Epidermal melanocyte (primary cell): ENCODE measurements at regions not wholly inside any gene's neighbourhood (a gene's known extent, or its start where the extent isn't known, plus 50 kb on each side); places are given as distances from the start of the nearest gene placed in this dataset.

ENCODE experiments used
- DNase-seq: peaks from one replicate; pipeline ENCODE4 v3.0.0; 2011; ENCODE audit warnings: low spot score; ENCODE audit not compliant: insufficient read length

DNA sequence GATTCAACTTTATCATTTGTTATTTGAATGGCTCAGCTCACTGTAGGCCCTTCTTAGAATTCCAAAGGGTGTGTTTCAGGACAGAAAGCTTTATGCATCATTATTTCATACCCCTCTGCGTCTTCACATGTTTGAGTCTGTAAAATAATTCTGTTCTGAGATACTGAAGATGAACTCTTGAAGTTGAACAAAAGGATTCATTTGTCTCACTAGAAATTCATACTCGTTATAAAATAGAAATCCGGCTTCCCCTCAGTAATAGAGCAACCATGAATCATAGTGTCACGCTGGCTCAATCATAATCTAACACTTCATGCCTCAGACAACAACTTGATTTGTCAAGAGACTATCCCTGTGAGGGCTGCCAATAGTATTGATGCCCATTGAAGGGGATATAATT lies 1015.4 kb upstream of the SEMA6D start:
- DNase-seq: no peak

DNA sequence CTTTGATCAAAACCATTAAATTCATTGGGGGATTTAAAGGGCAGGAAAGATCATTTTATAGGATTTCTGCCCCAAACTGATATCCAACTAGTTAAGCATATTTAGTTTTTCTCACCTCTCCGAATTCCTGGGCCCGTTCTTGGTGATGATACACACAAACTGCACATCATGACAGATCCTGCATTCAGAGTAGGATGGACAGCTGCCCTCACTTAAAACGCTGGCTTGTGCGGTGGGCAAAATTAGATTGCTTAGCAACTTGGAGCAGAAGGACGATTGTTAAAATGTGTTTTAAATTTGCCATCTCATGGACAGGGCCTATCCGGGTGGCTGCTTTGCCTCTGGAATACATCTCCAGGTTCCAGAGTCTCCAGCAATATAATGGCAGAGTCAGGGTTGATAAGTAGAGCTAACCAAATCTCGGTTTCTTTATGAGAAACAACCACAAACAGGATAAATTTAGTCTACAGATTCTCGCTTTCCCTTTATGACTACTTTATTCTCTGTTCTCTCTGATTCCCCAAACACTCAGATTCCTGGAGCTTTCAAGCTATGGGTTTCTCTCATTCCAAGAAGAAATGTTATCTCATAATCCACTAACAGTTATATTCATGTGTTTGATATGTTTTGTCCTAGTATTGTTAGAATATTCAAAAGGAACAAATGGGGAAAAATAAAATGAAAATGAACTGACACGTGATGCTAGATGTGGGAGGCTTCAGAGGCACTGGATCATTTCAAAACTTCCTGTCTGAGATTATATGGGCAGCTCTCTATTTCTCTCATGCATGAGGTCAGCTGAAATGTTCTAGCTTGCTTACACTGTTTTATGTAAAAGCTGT lies 1014.1 kb upstream of the SEMA6D start:
- no peak for DNase-seq

DNA sequence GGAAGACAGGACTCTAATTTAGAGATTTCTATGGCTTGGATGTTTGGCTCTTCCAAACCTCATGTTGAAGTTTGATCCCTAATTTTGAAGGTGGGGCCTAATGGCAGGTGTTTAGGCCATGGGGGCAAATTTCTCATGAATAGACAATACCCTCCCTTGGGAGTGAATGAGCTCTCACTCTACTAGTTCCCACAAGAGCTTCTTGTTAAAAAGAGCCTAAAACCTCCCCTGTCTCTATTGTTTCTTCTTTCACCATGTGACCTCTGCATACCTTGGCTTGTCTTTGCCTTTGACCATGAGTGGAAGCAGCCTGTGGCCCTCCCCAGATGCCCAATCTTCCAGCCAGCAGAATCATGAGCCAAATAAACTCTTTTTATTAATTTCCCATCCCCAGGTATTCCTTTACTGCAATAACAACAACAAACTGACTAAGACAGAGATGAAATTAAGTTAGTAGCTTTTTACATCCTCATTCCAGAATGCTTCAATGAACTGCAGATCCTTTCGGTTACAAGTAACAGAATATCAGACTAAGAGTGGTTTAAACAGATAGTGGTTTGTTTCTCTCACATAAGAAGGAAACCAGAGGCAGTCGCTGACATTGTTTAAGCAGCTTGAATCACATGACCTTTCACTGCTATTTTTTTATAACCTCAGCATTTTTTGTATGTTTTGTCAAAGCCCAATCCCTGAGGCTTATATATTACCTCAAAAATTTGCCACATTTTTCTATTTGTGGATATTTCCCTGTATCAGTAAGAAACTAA lies 1013.3 kb upstream of the SEMA6D start:
- peak; percentile 24 for DNase-seq

DNA sequence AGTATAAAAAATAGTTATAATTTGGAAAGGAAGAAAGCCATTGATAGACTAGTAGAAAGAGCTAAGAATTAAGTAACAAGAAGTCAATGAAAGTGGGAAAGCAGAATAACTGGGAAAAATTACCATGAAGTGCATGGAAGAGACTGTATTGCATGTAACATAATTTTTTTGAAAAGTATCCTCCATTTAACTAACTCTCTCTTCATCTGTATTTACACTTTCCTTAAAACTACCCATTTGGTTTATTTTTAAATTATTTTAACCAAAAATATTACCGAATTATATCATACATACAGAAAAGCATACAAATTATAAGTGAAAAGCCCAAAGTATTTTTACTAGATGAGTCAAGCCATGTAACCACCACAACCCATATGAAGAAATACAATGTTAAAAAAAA lies 1009.9 kb upstream of the SEMA6D start:
- DNase-seq: no peak

DNA sequence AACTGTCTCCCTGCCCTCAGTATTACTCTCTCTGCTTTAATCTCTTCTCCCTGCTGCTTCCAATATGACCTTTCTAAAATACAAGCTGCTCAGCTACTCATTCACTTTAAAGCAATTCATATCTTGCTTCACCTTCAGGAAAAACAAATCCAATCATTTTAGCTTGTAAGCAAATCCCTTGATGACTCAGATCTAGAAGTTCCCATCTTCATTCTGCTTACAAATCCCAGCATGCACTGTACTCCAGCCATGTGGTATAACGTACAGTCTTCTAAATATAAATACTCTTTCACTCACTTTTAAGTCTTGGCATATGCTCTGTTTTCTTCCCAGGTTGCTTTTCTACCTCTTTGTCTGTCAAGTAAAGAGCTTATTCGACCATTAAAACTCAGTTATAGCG lies 1009.1 kb upstream of the SEMA6D start:
- no peak for DNase-seq

DNA sequence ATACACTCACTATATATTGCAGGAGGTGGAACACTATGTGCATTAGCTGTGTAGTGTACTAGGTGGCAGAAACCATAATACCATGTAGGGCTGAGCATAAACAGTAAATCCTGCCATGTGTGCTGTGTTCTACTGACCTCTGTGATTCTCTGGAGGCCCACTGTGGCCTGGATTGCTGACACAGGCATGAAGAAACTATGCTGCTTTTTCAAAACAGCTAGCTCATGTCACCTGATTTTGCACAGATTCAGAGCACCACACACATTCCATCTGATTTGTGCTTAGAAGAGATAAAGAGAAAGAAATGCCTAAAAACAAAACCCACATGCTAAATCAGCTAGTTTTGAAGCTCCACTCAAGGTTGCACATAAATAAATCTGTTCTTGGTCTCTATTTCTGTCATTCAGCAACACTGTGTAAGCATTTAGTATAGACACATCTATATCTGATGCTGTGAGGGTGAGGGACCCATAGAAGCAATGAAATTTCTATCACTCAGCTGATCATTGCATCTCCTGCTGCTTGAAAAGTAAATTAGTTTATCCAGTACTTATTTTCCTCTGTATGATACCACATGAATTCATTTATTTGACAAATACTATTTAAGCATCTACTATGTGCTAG lies 1007.7 kb upstream of the SEMA6D start:
- DNase-seq: no peak

DNA sequence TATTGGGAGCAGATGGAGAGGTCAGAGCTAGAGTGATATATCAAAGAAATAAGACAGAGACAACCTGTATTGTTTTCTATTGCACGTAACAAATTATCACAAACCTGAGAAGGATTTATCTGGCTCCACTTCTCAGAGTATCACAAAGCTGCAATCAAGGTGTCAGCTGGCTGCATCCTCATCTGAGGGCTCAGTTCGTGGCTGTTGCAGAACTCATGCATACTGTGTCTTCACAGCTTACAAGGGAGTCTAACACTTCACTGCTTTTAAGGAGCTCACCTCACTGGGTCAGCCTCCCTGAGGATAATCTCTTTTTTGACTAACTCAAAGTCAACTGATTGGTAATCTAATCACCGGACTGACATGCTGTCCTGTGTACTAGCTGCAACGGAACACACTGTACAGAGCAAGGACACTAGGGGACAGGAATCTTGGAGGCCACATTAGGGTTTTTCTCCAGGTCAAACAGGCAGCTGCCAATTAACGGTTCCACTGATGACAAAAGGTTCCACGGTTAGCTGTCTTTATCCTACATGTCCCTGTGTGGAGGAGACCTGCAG lies 1006.8 kb upstream of the SEMA6D start:
- no peak for DNase-seq

DNA sequence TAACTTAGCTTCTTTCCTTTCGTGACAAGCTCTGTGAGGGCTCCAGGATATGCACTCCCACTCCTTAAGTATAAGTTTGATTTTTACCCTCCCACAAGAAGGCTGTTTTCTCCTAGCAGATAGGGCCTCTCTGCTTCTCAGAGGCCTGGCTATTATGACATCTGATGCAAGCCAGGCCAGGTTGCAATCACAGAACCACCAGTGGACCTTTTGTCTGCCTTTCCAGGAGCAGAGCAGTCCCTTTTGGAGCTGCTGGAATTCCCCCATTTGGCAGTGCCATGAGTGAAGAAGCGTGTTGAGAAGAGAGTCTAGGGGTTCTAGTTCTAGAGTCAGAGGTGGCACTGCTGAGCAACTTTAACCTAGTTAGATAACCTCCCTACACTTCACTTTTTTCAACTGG lies 1004.3 kb upstream of the SEMA6D start:
- DNase-seq: no peak

DNA sequence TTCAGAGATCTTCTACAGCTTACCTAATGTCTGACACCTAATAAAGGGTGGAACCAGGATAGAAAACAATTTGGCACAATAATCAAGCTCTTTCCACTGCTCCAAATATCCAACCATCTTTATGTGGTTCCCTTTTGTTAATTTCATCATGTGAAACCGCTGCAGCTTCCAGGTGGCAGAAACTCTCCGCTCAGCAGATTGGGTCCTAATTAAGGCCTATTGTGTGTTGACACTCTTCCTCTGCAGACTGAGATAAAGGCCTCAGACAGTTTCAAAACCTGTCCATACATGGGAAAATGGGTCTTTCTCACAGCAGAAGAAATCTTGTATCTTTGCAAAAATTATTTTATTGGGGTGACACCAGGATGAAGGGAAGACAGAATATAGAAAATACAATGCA lies 1002.4 kb upstream of the SEMA6D start:
- no peak for DNase-seq

DNA sequence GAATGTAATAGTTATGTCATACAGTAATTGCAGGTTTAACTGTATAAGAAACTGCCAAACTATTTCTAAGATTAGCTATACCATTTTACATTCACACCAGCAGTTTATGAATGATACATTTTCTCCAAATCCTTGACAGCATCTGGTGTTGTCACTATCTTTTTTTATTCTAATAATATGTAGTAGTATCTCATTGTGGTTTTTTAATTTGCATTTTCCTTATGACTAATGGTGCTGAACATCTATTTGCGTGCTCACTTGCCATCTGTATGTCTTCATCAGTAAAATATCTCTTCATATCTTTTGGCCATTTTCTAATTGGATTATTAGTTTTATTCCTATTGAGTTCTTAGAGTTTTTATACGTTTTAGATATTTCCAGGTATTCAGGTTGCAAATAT lies 994.0 kb upstream of the SEMA6D start:
- DNase-seq: no peak

DNA sequence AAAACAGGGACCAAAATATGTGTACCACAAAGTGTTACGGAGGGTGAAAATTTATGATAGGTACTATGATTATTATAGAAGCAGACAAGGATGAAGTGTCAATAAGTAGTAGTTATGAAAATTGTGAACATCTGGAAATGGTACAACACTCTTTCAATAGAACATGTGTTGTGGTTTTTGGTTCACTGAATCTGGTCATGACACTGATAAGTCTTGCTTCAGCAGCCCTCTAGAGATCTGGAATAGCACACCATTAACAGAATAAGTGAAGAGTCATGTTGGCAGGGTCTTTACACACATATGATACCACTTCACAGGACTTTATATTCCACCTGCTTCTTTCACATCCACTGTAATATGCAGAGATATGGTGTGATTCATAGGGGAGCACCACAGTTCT lies 985.2 kb upstream of the SEMA6D start:
- no peak for DNase-seq

DNA sequence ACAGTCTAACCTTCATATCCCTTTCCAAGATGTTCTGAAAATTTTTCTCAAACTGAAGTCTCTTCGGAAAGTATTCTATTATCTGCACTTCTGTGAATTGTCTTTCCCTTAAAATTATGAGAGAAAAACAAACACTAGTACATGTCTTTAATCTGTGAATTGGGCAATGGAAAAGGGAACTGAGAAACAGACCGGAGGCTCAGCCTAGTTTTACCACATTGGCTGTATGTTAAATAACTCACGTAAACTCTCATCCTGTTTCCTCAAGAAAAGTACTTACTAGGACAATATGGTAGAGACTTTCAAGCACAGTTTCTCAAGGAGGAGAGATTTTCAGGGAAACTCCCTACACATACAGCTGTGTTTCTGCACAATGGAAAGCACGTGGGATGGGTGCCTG lies 982.2 kb upstream of the SEMA6D start:
- no peak for DNase-seq

DNA sequence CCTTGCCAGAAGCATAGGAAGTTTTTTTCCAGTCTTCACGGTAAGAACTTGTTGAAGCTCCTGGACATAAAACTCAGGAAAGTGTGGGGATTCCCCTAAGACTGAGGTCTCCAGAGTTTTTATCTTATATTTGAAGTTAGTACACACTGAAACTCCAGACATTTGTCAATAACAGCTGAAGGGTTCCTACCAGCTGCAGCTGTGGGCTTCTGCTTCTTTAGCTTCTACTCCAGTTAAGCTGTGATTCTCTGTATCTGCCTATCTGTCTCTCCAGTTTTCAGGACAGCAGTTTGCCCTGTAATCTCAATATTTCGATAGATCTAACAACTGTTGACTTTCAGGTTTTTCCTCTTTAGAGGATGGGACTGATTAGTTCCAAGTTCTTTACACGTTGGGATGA lies 966.0 kb upstream of the SEMA6D start:
- no peak for DNase-seq

DNA sequence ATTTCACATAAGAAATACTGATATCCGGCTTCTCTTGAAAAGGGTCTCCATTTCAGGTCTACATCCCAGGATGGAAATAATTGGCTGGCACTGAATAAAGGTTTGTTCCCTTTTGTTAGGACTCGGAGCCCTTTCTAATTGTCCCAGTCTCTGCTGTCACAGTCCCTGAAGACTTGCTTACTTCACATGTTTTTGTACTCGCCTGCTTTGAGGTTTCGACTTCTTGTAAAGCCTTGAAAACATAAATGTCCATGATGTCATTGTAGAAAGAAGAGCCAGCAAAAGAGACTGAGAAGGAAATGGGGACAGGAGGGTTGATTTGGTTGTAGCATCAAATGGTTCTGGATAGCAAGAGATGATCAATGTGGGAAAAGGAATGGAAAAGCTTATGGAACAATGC lies 963.4 kb upstream of the SEMA6D start:
- DNase-seq: no peak

DNA sequence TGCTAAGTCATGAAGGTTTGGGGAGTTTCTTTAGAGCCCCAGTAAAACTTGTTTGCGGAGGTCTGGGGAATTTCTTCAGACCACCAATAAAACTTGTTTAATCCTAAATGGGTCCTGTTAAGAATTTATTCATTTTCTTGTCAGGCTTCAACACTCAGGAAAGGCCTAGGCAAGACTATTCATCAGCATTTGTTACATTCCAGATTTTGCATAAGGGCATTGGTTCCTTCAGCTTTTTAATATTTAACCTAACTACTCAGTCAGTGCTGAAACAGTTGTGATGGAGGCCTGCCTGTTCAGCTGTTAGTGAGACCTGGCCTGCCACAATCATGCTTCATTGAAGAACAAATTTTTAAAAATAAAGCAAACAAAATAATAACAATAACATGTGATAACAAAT lies 954.2 kb upstream of the SEMA6D start:
- DNase-seq: no peak

DNA sequence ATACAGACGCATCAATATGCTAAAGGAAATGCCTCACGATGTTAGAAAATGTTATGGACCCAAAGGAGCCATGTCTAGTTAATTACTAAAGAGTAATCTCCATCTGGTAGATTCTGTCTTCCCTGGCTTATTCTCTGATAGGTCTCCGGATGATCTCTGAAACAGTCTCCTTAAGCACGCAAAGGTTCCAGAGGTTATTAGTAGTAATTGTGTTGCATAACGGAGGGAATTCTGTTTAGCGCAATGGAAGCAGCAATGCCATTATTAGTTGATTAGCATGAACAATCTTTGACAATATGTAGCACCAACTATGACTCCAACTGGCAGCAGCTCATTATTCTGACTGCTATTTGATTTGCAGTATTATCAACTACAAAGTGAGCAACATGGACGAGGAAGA lies 952.5 kb upstream of the SEMA6D start:
- no peak for DNase-seq

DNA sequence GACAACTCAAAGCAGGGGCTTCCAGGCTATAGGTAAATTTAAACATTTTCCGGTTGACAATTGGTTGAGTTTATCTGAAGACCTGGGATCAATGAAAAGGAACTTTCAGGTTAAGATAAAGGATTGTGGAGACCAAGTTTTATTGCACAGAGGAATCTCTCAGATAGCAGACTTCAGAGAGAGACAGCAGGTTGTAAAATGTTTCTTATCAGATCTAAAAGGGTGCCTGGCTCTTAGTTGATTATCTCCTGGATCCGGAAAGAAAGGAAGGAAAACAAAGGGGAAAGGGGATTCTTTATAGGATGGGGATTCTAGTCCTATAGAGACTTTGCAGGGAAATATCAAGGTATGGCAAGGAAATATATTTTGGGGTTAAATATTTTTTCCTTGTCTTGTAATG lies 951.3 kb upstream of the SEMA6D start:
- no peak for DNase-seq

DNA sequence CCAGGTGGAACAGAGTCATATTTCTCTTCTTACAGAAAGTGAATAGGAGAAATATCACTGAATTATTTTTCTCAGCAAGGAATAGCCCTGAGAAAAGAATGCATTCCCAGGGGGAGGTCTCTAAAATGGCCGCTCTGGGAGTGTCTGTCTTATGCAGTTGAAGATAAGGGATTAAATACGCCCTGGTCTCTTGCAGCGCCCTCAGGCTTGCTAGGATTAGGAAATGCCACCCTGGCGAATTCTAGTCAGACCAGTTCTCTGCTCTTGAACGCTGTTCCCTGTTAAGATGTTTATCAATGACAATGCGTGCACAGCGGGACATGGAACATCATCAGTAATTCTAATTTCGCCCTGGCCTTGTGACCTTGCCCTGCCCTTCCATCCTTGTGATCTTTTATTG lies 949.0 kb upstream of the SEMA6D start:
- DNase-seq: no peak

DNA sequence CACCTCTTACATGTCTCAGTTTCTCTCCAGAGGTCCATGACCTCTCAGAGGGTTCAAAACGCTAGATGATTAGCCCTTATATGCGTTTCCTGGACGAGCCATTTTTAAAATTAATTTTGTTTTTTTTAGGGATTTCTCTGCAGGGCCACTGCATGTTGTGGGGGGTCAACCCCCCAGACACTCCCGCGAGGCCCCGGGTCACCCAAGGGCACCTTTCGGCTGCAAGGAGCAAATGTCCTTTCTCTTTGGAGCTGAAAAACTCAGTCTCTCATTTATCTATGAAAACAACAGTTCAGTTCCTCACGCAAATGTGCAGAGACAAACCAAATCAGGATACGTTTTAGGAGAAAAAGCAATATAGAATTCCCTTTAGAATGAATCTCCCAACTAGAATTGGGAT lies 944.3 kb upstream of the SEMA6D start:
- no peak for DNase-seq

DNA sequence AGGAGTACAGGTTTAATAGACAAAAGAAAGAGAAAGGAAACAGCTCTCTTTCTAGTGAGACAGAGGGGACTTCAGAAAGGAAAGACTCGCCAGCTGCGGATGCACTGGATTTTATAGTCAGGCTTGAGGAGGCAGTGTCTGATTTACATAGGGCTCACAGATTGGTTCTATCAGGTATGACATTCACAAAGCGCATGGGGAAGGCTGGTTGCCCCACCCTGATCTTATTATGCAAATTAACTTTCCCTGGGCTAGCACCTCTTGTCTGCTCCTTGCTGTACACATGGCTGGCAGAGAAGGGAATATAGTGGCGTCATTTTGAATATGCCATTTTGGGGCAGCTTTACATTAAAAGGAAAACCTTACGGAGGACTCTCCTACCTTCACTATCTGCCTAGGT lies 938.4 kb upstream of the SEMA6D start:
- no peak for DNase-seq

DNA sequence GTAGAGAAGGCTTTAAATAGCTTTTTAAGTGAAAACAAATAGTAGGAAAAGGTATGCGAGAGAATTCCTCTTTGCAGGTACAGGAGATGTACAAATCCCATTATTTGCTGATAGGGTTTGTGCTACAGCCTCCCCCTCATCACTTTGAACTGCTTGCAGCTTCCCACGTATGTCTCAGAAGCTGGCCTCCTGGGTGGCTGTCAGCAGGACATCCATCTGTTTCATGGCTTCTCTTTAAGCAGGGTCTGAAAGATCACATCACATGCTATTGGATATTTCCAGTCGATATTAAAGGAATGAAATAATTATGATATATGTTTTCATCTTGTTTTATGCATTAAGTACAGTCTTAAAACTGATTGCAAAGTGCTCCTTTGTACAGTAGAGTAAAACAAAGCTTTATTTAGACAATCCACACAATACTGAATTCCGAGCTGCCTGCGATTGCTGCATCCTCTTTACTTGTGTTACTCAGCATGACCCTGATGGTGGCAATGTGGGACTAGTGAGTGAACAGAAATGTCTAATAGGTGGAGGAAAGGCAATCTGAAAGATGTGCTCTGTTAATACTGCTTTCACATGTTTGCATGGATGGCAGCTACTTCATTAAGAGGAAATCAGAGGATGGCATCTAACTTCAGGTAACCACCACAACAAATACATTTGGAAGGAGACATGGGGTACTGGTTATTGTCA lies 930.6 kb upstream of the SEMA6D start:
- no peak for DNase-seq

DNA sequence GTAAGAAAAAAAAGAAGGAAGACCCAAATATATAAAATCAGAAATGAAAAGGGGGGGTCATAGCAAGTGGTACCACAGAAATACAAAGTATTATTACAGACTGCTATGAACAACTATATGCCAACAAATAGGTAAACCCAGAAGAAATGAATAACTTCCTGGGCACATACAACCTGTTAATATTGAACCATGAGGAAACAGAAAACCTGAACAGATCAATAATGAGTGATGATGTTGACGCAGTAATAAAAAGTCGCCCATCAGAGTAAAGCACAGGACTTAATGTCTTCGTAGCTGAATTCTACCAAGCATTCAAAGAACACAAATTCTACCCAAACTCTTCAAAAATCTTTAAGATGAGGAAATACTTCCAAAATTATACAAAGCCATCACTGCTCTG lies 921.6 kb upstream of the SEMA6D start:
- DNase-seq: no peak
